ENCODE measurements at regions not wholly inside any gene's neighbourhood (a gene's known extent, or its start where the extent isn't known, plus 50 kb on each side); places are given as distances from the start of the nearest gene placed in this dataset.

DNA sequence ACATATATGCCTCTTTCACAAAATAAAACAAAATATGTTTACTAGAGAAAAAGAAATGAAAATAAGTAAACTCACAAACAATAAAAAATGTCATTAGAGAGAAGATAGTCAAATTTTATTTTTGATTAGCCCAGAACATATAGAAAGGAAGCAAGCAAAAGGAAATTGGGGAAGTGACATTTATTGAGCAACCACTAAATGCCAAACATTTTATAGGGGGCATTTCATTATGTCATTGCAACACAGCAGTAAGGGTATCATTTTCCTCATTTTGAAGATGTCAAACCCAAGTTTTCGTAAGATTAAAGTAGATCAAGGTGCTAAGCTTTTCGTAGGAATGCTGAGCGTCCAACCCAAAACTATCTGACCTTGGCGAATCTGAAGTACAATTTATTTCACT, 1331.5 kb upstream of the PABPC4L start:
- TF ChIP-seq POLR2A (IDR thresholded peaks at IDR 0.05), result no peak
- TF ChIP-seq, protein P1, sequence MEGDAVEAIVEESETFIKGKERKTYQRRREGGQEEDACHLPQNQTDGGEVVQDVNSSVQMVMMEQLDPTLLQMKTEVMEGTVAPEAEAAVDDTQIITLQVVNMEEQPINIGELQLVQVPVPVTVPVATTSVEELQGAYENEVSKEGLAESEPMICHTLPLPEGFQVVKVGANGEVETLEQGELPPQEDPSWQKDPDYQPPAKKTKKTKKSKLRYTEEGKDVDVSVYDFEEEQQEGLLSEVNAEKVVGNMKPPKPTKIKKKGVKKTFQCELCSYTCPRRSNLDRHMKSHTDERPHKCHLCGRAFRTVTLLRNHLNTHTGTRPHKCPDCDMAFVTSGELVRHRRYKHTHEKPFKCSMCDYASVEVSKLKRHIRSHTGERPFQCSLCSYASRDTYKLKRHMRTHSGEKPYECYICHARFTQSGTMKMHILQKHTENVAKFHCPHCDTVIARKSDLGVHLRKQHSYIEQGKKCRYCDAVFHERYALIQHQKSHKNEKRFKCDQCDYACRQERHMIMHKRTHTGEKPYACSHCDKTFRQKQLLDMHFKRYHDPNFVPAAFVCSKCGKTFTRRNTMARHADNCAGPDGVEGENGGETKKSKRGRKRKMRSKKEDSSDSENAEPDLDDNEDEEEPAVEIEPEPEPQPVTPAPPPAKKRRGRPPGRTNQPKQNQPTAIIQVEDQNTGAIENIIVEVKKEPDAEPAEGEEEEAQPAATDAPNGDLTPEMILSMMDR (IDR thresholded peaks at IDR 0.05), result no peak

Data from suprapubic skin (tissue), 3 donors.